ENCODE measurements at regions not wholly inside any gene's neighbourhood (a gene's known extent, or its start where the extent isn't known, plus 50 kb on each side); places are given as distances from the start of the nearest gene placed in this dataset.

GRCh38 chr7:124403587-124403986 lies 362.0 kb downstream of the GPR37 start:
- POLR2A ChIA-PET: no interaction called here
- no peak overlapping the region for H3K4me3 ChIP-seq (ENCODE audit: low read depth, low read length)
- TF ChIP-seq, protein P1, sequence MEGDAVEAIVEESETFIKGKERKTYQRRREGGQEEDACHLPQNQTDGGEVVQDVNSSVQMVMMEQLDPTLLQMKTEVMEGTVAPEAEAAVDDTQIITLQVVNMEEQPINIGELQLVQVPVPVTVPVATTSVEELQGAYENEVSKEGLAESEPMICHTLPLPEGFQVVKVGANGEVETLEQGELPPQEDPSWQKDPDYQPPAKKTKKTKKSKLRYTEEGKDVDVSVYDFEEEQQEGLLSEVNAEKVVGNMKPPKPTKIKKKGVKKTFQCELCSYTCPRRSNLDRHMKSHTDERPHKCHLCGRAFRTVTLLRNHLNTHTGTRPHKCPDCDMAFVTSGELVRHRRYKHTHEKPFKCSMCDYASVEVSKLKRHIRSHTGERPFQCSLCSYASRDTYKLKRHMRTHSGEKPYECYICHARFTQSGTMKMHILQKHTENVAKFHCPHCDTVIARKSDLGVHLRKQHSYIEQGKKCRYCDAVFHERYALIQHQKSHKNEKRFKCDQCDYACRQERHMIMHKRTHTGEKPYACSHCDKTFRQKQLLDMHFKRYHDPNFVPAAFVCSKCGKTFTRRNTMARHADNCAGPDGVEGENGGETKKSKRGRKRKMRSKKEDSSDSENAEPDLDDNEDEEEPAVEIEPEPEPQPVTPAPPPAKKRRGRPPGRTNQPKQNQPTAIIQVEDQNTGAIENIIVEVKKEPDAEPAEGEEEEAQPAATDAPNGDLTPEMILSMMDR (IDR thresholded peaks at IDR 0.05; ENCODE audit: insufficient read depth, low read length, missing control alignments): no peak
- no peak for DNase-seq (ENCODE audit: low read depth, low spot score)
- CTCF ChIA-PET: no interaction called here

DNA sequence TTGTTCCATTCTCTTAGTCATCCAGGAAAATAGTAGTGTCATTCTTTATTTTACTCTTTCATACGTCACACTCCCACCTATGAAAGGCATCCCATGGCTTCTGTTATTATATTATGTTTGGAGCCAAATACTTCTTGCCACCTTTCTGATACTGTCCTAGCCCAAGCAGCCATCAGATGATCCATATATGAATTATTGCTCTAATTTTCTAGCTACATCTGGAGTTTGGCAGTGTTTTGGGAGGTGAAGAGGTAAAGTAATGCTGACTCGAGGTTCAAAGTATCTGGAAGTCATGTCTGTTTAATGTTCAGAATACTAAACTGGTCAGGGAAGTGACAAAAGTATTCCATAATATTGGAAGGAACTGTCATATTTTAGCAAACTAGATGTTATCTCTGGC lies 362.5 kb downstream of the GPR37 start:
- ChIA-PET POLR2A (no interaction called here), CTCF (no interaction called here)
- H3K4me3 ChIP-seq (ENCODE audit: low read depth, low read length): no peak overlapping the region
- no peak for DNase-seq (ENCODE audit: low read depth, low spot score)
- TF ChIP-seq, protein P1 (IDR thresholded peaks at IDR 0.05; ENCODE audit: insufficient read depth, low read length, missing control alignments): no peak

DNA sequence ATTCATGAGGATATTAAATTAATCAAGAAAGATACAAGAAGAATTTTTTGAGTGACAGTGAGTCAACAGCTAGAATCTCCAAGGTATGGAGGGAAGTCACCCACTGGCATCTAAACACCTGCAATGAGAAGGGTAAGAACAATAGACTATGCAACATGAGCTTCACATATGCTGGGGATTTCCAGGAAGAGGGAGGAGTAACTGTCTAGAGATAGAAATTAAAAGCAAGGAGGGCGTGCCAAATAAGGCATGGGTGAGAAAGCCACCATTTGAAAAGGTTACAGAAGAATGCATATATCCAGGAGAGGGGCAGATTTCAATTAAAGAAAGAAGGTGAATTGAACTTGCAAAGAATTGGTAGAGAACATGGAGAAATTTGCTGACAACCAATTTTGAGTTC lies 365.7 kb downstream of the GPR37 start:
- ChIA-PET CTCF (no interaction called here), POLR2A (no interaction called here)

DNA sequence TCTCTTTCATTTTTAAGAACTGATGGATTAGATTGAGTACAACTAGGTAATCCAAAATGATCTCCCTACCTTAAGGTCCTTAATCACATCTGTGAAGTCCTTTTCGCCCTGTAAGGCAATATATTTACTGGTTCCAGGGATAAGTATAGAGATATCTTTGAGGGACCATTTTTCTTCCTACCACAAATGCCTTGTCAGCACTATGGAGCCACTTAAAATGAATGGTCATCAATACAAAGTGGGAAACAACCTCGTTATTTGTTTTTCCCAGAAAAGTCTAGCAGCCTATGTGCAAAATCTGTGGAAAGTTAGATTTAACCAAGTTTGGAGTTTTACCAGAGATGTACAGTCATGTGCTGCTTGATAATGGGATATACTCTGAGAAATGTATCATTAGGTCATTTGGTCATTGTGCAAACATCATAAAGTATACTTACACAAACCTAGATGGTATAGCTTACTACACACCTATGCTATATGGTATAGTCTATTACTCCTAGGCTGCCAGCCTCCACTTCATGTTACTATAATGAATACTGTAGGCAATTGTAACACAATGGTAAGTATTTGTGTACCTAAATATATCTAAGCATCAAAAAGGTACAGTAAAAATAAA lies 366.2 kb upstream of the TMEM229A start:
- TF ChIP-seq, protein P1 (IDR thresholded peaks at IDR 0.05; ENCODE audit: insufficient read depth, low read length, missing control alignments): no peak
- ChIA-PET POLR2A (no interaction called here), CTCF (no interaction called here)
- DNase-seq (ENCODE audit: low read depth, low spot score): no peak
- no peak overlapping the region for H3K4me3 ChIP-seq (ENCODE audit: low read depth, low read length)

More for the DNA sequence above, 365.7 kb downstream of the GPR37 start:
- DNase-seq (ENCODE audit: low read depth, low spot score): no peak
- TF ChIP-seq, protein P1 (IDR thresholded peaks at IDR 0.05; ENCODE audit: insufficient read depth, low read length, missing control alignments): no peak
- no peak overlapping the region for H3K4me3 ChIP-seq (ENCODE audit: low read depth, low read length)

DNA sequence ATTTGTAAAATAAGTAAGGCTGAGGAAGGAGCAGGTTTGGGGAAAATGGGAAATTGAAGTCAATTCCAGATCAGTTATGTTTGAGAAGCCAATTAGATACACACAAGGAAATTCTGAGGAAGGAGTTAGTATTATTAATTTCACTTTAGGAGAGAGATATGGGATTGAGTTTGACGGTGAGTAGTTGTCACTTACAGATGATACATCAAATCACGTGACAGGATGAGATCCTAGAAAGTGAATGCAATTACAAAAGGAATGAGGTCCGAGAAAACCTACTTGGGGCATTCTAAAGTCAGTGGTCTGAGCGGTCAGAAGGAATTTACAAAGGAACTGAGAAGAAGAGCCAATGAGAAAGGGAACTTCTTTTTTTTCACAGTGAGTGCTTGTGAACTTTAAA lies 364.3 kb upstream of the TMEM229A start:
- no peak overlapping the region for H3K4me3 ChIP-seq (ENCODE audit: low read depth, low read length)
- TF ChIP-seq, protein P1 (IDR thresholded peaks at IDR 0.05; ENCODE audit: insufficient read depth, low read length, missing control alignments): no peak
- ChIA-PET POLR2A (no interaction called here), CTCF (no interaction called here)
- no peak for DNase-seq (ENCODE audit: low read depth, low spot score)

- TF ChIP-seq, protein P1 (IDR thresholded peaks at IDR 0.05; ENCODE audit: insufficient read depth, low read length, missing control alignments): no peak
- CTCF ChIA-PET: no interaction called here
- H3K4me3 ChIP-seq (ENCODE audit: low read depth, low read length): no peak overlapping the region
- POLR2A ChIA-PET: interaction anchor here (0.6 kb wide), 1 partner anchor 15 kb away, joined by 3 read pairs; no protein-coding TSS in a partner anchor
- DNase-seq (ENCODE audit: low read depth, low spot score): no peak
Measured at GRCh38 chr7:124390301-124390700, 357.4 kb upstream of the TMEM229A start.

Measured in AG04449 (cell line).